ENCODE measurements at regions not wholly inside any gene's neighbourhood (a gene's known extent, or its start where the extent isn't known, plus 50 kb on each side); places are given as distances from the start of the nearest gene placed in this dataset.

DNA sequence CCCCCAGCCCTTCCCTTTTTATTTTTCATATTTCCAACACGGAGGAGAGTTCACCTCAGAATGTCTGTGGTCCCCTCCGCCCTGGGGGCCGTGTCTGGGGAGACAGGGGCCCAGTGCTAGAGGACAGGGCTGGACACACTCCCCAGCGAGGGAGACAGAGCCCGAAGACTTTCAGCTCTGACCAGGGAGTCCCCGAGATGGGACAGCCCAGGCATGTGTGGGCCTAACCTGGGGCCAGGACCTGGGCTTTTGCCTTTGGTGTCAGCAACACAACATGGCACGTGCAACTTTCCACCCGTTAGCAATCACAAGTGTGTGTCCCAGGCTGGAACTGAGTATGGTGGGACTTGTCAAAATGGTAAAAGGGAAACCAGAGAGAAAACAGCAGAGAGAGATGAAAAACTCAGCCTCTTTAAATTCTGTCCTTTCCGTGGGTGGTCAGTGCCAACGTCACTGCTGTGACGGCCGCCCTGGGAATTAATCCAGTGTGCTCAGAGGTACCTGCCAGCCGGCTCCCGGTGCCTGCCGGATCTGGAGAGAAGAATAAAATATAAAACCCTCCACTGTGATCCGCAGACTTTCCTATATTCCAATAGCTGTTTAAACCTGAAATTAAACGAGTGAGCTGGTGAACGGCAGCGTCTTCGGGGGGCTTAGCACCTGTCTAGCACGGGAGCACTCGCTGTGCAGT, 245.8 kb downstream of the EIPR1 start:
- TF ChIP-seq EZH2phosphoT487 (IDR thresholded peaks at IDR 0.05; ENCODE audit: low read depth, severe bottlenecking, unreplicated experiment), result no peak
- TF ChIP-seq, protein P1, sequence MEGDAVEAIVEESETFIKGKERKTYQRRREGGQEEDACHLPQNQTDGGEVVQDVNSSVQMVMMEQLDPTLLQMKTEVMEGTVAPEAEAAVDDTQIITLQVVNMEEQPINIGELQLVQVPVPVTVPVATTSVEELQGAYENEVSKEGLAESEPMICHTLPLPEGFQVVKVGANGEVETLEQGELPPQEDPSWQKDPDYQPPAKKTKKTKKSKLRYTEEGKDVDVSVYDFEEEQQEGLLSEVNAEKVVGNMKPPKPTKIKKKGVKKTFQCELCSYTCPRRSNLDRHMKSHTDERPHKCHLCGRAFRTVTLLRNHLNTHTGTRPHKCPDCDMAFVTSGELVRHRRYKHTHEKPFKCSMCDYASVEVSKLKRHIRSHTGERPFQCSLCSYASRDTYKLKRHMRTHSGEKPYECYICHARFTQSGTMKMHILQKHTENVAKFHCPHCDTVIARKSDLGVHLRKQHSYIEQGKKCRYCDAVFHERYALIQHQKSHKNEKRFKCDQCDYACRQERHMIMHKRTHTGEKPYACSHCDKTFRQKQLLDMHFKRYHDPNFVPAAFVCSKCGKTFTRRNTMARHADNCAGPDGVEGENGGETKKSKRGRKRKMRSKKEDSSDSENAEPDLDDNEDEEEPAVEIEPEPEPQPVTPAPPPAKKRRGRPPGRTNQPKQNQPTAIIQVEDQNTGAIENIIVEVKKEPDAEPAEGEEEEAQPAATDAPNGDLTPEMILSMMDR (IDR thresholded peaks at IDR 0.05; ENCODE audit: poor library complexity), result no peak
